LNCaP clone FGC (cell line): ENCODE measurements at regions not wholly inside any gene's neighbourhood (a gene's known extent, or its start where the extent isn't known, plus 50 kb on each side); places are given as distances from the start of the nearest gene placed in this dataset.

Experiments used
- DNase-seq: peaks from one replicate; pipeline ENCODE4 v3.0.0-alpha.2; 2011; ENCODE audit warnings: low read depth
- H3K4me3 ChIP-seq: 2 replicates; pipeline ENCODE4 v1.5.1; 2011; ENCODE audit warnings: mild to moderate bottlenecking, low read depth, low read length, control low read depth
- CTCF ChIP-seq: IDR thresholded peaks from 2 replicates; pipeline ENCODE4 v1.5.1; 2012; ENCODE audit warnings: mild to moderate bottlenecking; ENCODE audit not compliant: control insufficient read depth, insufficient read depth; ENCODE audit errors: extremely low read depth

- TF ChIP-seq CTCF, result no peak
- H3K4me3 ChIP-seq, result no peak overlapping the region
- no peak for DNase-seq
These were observed 53.8 kb upstream of the BOC start for GRCh38 chr3:113157408-113158030.

DNA sequence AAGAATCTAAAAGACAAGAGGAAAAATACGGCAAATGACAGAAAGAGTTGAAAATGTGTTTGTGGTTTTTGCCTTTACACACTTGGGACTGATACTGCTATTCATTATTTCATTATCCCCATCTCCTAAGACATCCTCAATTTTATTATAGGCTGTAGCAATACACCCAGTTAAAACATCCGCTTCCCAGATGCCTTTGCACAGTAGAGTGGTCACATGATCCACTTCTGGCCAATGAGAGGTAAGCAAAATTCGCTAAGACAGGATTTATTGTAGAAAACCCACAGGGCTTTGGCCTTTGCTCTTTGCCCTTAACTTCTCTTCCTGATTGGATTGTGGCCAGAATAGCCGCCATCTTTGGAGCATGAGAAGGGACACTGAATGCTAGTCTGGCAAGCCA, 53.2 kb upstream of the BOC start:
- no peak for TF ChIP-seq CTCF
- no peak for DNase-seq
- no peak overlapping the region for H3K4me3 ChIP-seq
